GM12874 (cell line): ENCODE measurements at regions not wholly inside any gene's neighbourhood (a gene's known extent, or its start where the extent isn't known, plus 50 kb on each side); places are given as distances from the start of the nearest gene placed in this dataset.

Source experiments
- TF ChIP-seq, protein P1 (sequence below): IDR thresholded peaks from 2 replicates; pipeline ENCODE4 v1.5.1; 2011; ENCODE audit warnings: low read depth, mild to moderate bottlenecking, control low read depth, low read length, moderate library complexity; ENCODE audit not compliant: insufficient read depth

DNA sequence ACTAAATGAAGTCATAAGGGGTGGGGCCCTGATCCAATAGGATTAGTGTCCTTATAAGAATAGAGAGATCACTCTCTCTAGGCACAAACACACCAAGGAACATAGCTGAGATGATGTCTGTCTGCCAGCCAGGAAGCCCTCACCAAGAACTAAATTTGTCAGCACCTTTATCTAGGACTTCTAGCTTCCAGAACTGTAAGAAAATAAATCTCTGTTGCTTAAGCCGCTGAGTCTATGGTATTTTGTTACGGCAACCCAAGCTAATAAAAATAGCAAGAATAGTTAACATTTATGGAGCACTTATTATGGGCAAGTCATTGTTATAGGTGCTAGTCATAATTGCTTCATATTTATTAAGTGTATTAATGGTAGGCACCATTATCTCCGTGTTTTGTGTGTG lies 249.6 kb downstream of the MSRB3 start:
- TF ChIP-seq, protein P1, sequence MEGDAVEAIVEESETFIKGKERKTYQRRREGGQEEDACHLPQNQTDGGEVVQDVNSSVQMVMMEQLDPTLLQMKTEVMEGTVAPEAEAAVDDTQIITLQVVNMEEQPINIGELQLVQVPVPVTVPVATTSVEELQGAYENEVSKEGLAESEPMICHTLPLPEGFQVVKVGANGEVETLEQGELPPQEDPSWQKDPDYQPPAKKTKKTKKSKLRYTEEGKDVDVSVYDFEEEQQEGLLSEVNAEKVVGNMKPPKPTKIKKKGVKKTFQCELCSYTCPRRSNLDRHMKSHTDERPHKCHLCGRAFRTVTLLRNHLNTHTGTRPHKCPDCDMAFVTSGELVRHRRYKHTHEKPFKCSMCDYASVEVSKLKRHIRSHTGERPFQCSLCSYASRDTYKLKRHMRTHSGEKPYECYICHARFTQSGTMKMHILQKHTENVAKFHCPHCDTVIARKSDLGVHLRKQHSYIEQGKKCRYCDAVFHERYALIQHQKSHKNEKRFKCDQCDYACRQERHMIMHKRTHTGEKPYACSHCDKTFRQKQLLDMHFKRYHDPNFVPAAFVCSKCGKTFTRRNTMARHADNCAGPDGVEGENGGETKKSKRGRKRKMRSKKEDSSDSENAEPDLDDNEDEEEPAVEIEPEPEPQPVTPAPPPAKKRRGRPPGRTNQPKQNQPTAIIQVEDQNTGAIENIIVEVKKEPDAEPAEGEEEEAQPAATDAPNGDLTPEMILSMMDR: no peak

DNA sequence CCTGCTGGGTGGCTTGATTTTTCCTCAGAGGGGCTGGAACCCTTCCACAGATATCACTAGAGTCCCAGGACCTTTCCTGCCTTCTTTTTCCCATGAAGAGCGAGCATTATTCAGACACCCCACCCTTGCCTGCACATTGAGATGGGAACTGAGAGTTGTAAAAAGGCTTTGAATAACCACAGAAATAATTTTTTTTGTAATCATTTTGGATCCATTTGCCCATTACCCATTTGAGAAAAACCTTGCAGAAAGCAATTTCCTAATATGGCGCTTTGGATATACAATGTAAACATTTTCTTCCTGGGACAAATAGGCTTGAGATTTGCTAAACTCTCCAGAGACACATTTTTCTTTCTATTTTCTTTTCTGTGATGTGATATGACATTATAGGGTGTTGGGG lies 250.6 kb downstream of the MSRB3 start:
- TF ChIP-seq, protein P1: no peak

DNA sequence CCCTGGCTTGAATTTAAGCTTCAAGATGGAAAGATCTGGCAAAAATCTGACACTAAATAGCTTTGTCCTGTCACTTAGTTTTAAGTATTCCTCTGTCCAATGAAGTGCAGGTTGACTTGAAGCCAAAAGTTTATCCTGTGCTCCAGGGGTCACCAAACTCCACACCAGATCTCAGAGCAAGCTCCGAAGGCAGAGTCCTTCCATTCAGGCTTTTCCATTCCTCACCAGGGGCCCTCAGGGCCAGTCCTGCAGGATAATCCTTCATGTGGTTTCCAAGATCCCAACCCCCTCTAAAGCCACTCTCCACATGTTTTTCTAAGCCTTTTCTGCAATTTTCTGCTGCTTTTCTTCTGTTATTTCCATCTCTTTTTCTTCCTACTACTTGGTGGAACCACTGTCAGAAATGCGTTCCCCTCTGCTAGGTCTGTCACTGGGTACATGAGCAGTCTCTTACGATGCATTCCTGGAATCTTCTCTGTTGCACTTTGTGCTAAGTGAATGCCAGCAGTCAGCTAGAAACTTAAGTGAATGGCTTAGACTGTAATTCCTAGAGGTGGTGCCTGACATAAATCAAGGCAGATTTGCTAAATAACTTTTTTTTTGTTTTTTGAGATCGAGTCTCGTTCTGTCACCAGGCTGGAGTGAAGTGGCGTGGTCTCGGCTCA lies 251.4 kb downstream of the MSRB3 start:
- TF ChIP-seq, protein P1: no peak

DNA sequence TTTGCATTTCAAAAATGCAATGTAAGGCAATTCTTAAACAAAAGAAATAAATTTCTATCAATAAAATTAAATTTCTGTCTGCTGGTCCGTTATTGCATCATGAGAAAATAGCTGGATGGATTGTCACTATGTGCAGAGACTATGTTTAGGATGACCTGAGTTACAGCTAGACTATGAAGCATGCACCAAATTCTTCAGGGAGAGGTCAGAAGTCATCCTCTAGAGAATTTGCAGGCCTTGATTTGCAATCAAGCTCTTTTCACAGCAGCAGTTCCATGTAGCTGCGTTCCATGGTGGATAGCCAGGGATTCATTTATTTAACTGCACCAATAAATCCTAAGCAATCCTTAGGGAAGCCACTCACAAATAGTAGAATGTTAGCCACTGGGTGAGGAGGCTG lies 253.7 kb downstream of the MSRB3 start:
- TF ChIP-seq, protein P1: no peak

DNA sequence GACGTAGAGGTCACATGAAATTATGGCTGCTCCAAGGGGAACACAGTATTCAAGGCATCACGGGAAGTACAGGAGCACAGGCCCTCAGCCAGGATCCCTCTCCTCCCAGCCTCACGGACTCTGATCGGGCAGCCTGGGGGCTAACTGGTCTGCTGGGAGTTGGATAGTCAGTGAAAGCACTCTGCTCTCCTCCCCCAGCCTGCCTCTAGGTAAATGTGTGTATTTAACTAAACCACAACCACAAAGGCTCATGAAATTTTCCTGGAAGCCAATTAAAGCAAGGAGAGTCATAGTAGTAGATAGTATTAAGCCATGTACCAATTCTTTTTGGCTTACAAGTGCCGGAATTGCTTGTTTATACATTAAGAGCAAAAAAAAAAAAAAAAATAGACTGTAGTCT lies 254.3 kb downstream of the MSRB3 start:
- TF ChIP-seq, protein P1: no peak

DNA sequence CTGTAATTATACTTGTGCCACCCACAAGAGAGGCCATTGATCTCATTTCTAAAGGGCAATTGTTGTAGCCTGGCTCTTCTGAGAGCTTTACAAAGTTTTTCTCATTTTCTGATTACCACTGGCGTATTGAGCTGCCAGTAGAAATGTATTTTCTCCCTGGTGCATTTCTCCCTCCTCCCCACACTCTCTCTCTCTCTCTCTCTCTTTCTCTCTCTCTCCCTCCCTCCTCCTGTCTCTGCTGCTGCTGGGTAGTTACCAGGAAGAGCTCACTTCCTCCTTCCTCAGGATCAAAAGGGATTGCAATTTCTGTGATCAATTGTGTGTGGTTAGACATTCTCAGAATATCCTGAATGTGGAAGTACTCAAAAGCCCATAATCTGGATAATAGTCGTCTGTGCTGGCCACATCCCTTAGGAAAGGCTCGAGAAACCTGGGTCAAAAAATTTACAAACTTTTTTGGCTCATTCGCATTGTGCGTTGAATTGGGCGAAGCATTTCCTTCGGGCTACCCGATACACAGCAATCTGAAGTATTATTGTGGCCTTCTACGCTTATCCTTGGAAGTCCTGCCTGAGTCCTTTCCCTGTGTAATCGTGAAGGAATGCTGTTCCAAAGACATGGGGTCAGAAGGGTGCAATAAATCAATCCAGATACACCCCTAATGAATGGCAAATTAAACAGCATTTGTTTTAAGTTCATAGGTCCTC lies 254.8 kb downstream of the MSRB3 start:
- TF ChIP-seq, protein P1: no peak

DNA sequence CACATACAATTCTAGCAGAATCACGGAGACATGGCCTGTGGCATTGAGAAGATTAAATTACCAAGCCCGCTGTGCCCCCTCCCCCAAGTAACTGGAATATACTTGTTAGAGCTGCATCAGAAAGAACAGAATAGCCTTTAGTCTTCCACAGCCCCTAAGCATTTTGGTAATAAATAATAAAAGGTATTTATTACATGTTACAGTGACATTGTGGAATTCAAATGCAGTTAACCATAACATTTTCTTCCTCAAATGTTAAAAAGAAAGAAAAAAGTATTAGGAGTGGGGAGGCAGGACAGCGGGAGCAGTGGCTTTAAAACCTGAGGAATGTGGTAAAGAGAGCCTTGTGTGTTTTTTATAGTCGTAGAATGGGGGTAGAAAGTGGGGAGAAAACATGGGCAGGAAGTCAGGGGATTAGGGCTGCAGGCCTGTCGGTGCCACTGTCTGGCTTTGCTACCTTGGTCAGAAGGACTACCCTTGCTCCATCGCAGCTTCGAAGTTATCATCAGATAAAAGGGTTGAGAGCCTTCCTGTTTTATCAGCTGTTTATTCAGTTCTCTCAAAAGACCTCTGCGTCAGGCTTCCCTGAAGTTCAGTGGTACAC lies 255.9 kb downstream of the MSRB3 start:
- TF ChIP-seq, protein P1: no peak
